ENCODE measurements at regions not wholly inside any gene's neighbourhood (a gene's known extent, or its start where the extent isn't known, plus 50 kb on each side); places are given as distances from the start of the nearest gene placed in this dataset.

- no peak for TF ChIP-seq CHD7 (IDR thresholded peaks at IDR 0.05; ENCODE audit: insufficient replicate concordance, low read length)
- no peak for TF ChIP-seq TEAD4 (IDR thresholded peaks at IDR 0.05; ENCODE audit: low read depth, low read length)
Observed at GRCh38 chr17:36661688-36662087, 60.3 kb downstream of the MRM1 start (continued).
